ENCODE measurements at regions not wholly inside any gene's neighbourhood (a gene's known extent, or its start where the extent isn't known, plus 50 kb on each side); places are given as distances from the start of the nearest gene placed in this dataset.

DNA sequence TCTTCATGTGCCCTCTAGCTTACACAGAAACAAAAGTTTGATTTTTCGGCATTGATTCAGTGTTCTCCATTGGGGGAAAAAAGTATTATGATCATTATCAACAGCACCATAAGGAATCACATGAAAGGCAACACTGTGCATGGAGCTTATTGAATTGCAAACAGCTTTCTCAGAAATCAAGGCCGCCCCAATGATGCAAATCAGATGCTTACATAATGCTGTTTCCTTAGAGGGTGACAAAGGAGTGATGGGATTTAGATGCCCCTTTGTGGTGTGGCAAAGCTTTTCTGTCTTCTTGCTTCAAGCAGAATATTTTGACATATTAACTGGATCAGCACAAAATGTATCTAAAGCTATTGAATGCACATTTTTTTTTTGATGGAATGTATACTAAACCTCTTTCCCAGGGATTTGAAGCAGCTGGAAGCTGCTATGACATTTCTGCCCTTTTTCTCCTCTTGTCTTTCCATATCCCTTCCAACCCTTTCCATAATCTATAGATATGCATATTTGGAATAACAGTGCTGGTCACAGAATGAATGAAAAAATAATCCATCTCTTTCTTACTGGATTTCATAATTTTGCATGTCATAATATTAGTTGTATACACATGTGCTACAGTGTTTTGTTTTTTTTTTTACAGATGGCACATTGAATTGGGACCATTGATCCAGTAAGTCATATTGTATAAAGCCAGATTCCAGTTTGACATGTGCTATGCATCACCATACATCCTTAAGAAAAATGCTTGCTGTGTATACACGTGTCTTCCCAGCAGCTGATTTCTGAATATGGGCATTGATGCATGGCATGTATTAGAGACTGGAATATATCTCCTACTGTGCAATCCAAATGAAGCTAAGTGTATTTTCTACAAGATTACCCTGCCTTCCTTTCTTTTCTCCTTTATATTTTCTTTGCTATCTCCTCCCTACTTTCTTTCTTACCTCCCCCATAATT is 259.7 kb upstream of the DCN start:
- Histone ChIP-seq H3K4me1 (no peaks in the 10 kb centered on the region), H3K27me3 (no peaks in the 10 kb centered on the region), H3K4me3 (ENCODE audit: low read depth, low read length) (no peak overlapping the region), H3K36me3 (no peaks in the 10 kb centered on the region), H3K9me3 (no peaks in the 10 kb centered on the region)
- TF ChIP-seq, protein P1, sequence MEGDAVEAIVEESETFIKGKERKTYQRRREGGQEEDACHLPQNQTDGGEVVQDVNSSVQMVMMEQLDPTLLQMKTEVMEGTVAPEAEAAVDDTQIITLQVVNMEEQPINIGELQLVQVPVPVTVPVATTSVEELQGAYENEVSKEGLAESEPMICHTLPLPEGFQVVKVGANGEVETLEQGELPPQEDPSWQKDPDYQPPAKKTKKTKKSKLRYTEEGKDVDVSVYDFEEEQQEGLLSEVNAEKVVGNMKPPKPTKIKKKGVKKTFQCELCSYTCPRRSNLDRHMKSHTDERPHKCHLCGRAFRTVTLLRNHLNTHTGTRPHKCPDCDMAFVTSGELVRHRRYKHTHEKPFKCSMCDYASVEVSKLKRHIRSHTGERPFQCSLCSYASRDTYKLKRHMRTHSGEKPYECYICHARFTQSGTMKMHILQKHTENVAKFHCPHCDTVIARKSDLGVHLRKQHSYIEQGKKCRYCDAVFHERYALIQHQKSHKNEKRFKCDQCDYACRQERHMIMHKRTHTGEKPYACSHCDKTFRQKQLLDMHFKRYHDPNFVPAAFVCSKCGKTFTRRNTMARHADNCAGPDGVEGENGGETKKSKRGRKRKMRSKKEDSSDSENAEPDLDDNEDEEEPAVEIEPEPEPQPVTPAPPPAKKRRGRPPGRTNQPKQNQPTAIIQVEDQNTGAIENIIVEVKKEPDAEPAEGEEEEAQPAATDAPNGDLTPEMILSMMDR (IDR thresholded peaks at IDR 0.05; ENCODE audit: low read depth, low read length): no peak
- DNase-seq: no peak

DNA sequence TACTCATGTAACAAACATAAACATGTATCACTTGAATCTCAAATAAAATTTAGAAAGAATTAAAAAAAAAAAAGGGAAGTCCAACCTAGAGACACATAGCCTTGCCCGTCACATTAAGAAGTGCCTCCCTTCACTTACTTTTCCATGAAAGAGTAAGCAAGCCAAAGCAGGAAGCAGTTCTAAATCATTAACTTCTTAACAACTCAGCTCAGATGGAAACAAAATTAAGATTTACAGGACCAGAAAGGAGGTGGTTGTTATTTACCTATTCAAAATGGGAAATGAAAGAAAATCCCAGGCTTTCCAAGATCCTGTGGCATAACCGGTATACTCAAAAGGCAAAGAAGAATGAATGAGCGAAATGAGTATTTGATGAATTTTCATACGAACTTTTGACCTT is 258.6 kb upstream of the DCN start:
- Histone ChIP-seq H3K4me3 (ENCODE audit: low read depth, low read length) (no peak overlapping the region), H3K4me1 (no peaks in the 10 kb centered on the region), H3K27me3 (no peaks in the 10 kb centered on the region), H3K9me3 (no peaks in the 10 kb centered on the region), H3K36me3 (no peaks in the 10 kb centered on the region)
- DNase-seq: no peak
- TF ChIP-seq, protein P1 (IDR thresholded peaks at IDR 0.05; ENCODE audit: low read depth, low read length): no peak

DNA sequence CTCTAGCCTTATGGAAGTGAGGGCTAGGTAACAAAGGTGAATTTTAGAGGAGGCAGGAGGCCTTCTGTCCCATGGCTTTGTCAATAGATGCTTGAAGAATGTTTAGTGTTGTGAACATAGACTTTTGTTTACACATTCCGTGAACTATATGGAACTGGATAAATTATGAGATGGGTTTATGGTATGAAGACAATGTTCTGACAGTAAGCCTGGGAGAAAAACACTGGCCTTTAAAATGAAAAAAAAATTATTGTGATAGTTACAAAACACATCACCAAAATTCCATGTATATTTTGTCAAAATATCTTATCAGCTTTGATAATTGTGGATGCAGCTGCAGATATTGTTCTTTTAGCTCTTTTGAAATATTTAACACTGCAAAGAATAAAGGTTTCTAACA is 251.5 kb upstream of the DCN start:
- H3K9me3 ChIP-seq: no peaks in the 10 kb centered on the region
- H3K27me3 ChIP-seq: no peaks in the 10 kb centered on the region
- no peaks in the 10 kb centered on the region for H3K4me1 ChIP-seq
- no peak for DNase-seq
- H3K4me3 ChIP-seq (ENCODE audit: low read depth, low read length): no peak overlapping the region
- TF ChIP-seq, protein P1 (IDR thresholded peaks at IDR 0.05; ENCODE audit: low read depth, low read length): no peak
- no peaks in the 10 kb centered on the region for H3K36me3 ChIP-seq

DNA sequence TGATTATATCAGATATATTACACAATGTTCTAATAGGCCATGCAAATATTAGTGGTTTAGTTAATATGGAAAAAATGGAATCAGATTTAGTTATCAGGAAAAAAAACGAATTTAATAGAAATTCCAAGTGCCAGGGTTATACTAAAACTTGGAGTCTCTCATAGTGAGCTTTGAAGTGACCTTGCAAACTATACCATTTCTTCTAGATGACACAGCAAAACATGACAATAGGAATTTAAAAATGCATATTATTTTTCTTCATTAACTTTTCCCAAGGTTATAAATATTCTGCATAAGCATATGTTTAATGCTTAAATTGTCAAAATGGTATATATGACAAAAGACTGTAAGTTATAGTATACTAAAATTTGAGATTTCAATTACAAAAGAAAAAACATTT is 250.1 kb upstream of the DCN start:
- Histone ChIP-seq H3K9me3 (no peaks in the 10 kb centered on the region), H3K4me1 (no peaks in the 10 kb centered on the region), H3K36me3 (no peaks in the 10 kb centered on the region), H3K4me3 (ENCODE audit: low read depth, low read length) (no peak overlapping the region), H3K27me3 (no peaks in the 10 kb centered on the region)
- TF ChIP-seq, protein P1 (IDR thresholded peaks at IDR 0.05; ENCODE audit: low read depth, low read length): no peak
- no peak for DNase-seq

DNA sequence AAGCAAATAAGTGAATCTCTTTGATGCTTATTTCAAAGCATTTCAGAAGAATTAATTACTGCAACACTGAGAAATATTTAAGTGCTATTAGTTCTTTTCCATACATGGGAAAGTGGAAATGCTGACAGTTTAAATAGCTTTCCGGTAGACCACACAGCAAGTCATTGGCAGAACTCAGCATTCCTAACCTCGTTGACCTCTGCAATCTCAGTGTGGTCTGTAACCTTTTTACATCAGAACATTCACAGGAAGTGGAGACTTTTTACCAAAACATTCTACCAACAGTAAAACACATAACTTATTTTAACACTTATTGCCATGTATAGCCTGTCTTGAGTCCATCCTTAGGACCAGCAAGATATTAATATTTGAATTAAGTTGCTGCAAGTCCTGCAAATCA is 249.5 kb upstream of the DCN start:
- DNase-seq: no peak
- Histone ChIP-seq H3K27me3 (no peaks in the 10 kb centered on the region), H3K36me3 (no peaks in the 10 kb centered on the region), H3K4me3 (ENCODE audit: low read depth, low read length) (no peak overlapping the region), H3K4me1 (no peaks in the 10 kb centered on the region), H3K9me3 (no peaks in the 10 kb centered on the region)
- TF ChIP-seq, protein P1 (IDR thresholded peaks at IDR 0.05; ENCODE audit: low read depth, low read length): no peak

DNA sequence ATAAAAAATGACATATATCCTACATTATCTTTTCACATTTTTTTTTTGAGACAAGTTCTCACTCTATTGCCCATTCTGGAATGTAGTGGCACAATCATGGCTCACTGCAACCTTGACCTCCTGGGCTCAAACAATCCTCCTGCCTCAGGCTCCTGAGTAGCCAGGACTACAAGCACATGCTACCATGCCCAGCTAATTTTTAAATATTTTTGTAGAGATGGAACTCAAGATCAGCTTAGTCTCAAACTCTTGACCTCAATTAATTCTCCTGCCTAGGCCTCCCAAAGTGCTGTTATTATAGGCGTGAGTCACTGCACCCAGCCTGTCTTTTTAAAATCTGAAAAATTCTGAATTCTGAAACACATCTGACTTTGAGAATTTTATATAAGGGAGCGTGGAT is 241.9 kb upstream of the DCN start:
- no peaks in the 10 kb centered on the region for H3K9me3 ChIP-seq
- no peak overlapping the region for H3K4me3 ChIP-seq (ENCODE audit: low read depth, low read length)
- H3K27me3 ChIP-seq: no peaks in the 10 kb centered on the region
- H3K4me1 ChIP-seq: no peaks in the 10 kb centered on the region
- TF ChIP-seq, protein P1 (IDR thresholded peaks at IDR 0.05; ENCODE audit: low read depth, low read length): no peak
- H3K36me3 ChIP-seq: no peaks in the 10 kb centered on the region
- DNase-seq: no peak

Data from BE2C (cell line).